GM21360 (cell line): ENCODE measurements at regions not wholly inside any gene's neighbourhood (a gene's known extent, or its start where the extent isn't known, plus 50 kb on each side); places are given as distances from the start of the nearest gene placed in this dataset.
"Not testable (repeated sequence)": the region's sequence is repeated elsewhere in the genome, so short reads cannot be mapped to it uniquely, and the experiment has no call there.

Experiments
- ATAC-seq: cut with Tn5 transposase; IDR thresholded peaks from one replicate; pipeline ENCODE4 v1.9.1; 2021; ENCODE audit warnings: mild to moderate bottlenecking, moderate library complexity; ENCODE audit not compliant: unreplicated experiment

DNA sequence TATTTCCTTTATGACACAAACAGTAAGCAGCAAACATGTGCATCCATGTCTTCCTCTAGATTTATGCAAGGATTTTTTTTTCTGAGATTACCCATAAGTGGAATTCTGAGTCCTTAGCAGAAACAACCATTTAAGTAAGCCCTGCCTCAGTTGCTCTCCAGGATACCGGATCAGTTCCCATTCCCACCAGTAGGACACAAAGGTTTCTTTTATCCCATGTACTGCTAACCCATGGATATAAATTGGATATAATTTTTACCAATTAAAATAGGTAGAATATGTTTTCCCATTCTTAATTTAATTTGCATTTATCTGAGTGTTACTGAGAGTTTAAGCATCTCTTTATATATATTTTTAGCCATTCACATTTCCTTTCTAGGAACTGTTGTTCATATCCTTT is 280.9 kb downstream of the FGFR2 start:
- ATAC-seq, result no peak

DNA sequence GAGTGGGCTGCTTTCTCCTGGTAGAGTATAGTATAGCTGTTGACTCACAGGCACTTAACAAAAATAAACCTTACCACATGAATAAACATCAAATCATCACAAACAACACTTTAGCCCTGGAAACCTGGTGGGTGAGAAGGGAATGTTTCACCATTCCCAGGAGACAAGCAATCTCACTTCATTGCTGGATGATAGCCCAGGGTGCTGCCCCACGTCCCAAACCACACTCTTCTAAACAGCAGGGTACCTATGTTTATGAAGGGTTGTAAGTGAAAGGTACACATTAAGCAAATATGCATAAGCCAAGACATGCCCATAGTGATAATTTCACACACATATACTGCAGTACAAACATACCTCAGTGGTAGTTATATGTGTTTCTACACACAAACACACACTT is 276.2 kb downstream of the FGFR2 start:
- ATAC-seq, result no peak

DNA sequence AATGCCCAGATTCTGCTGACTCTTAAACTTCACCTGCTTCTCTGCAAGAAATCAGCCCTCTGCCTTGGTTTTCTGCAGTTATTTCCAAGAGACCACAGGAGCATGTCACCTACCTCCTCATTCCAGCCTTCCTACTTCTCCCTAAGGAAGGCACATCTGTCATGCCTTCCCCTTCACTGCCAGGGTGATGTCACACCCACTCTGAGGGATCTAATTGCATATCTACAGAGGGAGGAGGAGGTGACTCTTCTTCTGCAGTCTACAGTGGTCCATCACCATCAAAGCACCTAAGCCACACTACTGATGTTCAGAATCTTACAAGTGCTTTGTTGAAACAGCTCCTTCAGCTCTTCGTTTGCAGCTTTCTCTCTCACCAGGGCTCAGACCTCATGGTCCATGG is 275.5 kb downstream of the FGFR2 start:
- ATAC-seq, result no peak

DNA sequence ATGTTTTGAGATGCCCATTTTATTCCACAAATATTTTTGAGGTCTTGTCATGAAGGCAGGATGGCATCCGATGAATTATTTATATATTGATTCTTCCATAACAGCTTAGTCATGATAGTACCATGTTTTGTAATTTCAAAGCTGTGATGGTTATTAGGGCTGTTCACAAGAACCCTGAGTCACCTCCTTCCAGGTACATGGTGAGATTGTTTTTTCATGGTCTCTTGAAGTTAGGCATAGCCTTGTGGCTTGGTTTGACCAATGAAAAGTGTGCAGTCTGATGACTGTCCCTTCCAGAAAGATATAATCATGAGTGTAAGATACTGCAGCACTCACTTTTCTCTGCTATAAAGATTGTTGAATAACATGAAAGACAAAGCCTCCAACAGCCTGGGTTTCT is 274.8 kb downstream of the FGFR2 start:
- ATAC-seq, result no peak

DNA sequence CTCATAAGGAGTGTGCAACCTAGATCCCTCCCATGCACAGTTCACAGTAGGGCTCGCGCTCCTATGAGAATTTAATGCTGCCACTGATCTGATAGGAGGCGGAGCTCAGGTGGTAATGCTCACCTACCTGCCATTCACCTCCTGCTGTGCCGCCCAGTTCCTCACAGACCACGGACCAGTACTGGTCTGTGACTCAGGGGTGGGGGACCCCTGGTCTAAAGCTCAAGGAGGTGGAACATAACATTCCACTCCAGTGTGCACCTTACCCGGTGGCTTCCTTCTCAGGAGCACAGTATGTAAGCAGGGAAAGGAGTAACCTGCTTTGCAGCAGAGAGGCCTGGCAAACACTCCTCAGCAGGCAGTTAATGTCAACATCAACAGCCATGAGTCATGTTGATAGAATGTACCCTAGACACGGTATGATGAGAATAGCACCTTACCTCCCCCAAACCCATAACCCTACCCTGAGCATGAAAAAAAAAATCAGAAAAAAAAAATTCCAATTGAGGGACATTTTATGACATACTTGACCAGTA is 273.5 kb downstream of the FGFR2 start:
- no peak for ATAC-seq

DNA sequence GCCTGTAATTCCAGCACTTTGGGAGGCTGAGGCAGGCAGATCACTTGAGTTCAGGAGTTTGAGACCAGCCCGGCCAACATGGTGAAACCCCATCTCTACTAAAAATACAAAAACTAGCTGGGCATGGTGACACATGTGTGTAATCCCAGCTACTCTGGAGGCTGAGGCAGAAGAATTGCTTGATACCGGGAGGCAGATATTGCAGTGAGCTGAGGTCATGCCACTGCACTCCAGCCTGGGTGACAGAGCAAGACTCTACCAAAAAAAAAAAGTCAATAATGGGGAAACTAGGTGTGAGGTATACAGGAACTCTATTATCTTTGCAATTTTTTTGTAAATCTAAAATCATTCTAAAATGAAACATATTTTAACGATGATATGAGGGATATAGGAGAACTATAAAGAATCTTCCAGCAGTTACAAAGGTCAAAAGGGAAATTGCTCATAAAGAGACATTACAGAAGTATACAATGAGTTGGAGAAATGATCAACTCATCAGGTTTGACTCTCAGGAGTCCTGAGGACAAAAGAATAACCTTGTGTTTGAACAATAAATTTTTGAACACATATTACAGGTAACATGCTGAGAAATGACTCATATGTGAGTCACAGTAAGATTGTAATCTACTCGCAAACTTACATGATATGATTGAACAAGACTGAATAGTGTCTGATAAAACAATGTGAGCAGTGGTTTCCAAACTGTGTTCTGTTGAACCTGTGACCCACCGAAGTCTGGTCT is 272.6 kb downstream of the FGFR2 start:
- ATAC-seq, result no peak

DNA sequence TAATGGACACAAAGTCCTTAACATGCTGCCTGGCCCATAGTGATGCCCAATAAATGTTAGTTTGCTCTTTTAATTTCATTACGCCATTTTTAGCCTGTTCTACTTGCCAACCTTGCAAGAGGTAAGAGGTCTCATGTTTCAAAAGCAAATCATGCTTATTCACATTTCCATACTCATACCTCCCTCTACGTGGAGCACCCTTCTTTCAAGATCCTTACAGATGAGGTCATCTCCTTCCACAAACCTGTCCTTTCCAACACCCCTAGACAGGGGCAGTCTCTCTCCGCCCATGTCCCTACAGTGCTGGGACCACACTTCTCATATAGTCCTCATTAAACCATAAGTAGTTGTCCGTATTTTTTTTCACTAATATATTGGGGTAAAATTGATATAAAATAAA is 271.3 kb downstream of the FGFR2 start:
- no peak for ATAC-seq

DNA sequence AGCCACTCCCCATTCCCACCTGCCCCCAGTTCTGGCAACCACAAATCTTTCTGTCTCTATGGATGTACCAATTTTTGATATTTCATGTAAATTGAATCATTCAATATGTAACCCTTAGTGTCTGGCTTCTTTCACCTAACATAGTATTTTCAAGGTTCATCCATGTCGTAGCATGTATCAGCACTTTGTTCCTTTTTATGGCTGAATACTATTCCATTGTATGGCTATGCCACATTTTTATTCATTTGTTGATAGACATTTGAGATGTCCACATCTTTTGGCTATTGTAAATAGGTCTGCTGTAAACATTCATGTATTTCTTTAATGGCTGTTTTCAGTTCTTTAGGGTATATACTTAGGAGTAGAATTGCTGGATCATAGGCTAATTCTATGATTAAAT is 270.5 kb downstream of the FGFR2 start:
- no peak for ATAC-seq

DNA sequence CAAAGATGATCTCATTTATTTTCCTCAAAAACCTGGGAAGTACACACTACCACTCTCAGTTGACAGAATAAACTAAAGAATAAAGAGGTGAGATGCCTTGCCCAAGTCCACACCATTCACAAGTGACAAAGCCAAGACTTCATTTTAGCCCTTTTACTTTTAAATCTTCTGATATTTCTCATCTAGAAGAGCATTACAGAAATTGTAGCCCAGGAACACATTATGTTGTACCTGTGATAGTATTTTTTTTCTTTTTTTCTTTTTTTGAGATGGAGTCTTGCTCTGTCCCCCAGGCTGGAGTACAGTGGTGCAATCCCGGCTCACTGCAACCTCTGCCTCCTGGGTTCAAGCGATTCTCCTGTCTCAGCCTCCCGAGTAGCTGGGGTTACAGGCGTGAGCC is 268.6 kb downstream of the FGFR2 start:
- ATAC-seq, result not testable (repeated sequence)

DNA sequence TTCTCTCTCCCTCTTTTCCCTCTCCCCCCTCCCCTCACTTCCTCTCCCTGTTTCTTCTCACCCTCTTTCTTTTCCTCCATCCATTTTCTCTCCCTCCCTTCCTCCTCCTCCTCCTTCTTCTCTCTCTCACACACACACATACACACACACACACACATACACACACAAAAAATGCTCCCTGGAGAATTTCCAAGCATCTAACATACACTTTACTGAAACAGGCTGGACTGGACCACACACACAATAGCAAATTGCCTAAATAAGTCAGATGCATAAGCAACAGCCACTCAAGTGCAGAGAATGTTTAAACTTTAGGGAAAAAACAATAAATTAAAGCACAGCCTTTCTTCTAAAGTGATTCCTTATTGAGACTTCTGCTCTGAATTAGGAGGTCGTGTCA is 267.7 kb downstream of the FGFR2 start:
- no peak for ATAC-seq

DNA sequence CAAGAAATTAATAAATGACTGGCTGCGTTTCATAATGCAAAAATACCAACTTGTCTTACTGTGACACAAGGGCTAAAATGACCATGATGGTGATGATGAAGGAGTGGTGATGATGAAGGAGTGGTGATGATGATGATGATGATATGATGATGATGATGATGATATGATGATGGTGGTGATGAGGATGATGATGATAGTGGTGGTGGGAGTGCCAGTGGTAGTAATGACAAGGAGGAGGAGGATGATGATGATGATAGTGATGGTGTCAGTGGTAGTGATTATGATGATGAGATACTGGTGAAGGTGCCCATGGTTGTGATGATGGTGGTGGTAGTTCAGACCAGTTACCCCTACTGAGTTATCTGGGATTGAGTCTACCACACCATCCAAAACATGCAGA is 265.9 kb downstream of the FGFR2 start:
- no peak for ATAC-seq

DNA sequence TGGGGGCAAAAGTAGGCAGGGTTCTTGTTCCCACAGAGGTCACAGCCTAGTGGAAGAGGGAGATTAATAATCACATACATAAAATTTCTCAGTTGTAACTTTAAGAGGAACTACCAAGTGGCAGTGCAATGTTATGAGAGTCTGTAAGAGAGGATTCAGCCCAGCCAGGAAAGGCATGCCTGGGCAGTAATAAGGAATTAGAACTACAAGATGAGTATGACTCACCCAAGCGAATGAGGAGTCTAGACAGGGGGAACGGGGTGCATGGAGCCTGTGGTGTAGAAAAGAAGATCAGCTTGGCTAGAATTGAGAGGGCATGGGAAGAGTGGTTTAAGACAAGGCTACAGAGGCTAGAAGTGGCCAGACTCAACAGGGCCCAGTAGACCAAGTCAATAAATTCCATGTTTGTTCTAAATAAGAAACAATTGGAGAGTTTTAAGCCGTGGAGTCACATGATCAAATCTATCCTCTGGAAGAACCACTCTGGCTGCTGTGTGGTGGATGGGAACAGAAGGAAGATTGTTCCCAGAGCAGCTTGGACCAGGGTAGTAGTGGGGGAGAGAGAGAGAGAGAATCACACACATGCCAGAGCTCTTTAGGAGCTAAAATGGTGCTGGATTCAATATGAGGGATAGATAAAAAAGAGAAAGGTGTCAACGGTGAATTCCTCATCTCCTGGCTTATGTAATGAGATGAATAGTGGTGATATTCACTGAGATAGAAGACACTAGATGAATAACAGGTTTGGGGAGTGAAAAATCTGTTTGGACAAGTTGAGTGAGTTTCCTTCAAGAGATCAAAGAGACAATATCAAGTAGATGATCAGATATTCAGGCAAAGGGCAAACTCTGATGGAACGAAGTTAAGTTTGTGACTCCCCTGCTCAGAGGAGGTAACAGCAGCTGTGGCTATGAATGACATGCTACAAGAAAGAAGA is 265.1 kb downstream of the FGFR2 start:
- ATAC-seq, result no peak

DNA sequence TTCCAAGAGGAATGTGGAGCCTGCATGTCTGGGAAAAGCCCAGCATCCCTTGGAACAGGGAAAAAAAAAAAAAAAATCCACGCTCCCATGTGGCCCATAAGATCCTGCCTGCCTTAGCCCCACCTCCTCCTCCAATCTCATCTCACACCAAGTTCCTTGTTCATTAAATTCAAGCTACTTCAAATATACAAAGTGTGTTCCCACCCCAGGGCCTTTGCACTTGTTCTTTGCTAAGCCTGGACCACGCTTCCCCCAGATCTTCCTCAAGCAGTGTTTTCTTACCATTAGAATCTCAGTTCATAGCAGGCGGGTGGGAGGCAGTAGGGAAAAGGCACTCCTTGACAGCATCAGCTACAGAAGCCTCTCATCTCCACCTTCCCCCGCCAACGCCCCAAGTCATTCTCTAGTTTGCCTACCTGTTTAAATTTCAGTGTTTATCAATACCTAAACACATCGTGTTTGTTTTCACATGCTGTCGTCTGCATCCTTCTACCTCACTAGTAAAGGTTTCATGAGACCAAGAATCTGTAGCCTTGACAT is 262.8 kb downstream of the FGFR2 start:
- no peak for ATAC-seq

DNA sequence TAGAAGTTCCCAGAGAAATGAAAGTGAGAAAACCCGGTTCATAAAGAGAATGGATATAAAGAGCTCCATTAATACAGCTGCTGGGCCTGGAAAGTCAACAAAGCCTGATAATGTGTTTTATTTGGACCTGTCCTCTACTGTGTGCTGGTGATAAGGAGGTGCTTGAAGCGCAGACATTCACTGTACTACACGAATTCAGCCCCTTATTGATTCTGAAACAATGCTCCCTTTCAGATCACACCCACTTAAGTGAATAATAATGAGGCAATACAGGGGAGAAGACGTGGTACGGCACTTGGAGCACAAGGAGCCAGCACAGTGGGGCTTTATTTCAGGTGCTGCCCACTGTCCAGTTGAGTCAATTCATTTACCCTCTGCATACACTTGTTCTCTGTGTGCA is 260.8 kb downstream of the FGFR2 start:
- ATAC-seq, result no peak

DNA sequence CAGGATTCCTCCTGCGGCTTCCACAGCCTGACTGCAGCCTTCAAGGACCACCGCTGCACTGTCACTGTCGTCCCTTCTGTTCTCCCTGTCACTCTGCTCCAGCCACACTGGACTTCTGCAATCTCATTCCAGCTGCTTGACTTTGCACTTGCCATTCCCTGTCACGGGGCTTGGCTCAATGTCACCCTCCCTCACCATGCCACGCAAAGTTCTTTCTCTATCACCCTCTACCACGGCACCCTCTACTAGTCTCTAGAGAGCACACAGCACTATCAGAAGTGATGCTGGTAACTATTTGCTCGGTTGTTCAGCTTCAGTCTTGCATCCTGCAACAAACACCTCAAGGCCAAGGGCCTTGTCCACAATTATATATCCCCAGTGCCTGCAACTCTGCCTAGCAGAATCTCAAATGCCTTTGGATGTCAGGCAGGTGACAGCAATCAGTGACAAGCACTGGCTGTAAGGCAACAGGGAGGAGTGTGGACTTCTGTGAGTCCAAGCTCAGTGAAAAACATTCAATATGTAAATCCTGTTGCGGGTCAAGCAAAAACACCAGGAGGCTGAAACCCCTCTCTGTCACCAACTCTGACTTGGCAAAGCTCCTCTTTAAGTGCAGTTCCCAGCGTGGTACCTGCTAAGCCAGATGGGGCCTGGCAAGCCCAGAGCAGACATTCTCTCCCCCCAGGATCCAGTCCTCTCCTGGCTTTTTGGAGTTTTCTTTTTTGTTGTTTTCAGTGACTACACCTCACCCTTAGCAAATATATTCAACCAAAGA is 259.9 kb downstream of the FGFR2 start:
- no peak for ATAC-seq

DNA sequence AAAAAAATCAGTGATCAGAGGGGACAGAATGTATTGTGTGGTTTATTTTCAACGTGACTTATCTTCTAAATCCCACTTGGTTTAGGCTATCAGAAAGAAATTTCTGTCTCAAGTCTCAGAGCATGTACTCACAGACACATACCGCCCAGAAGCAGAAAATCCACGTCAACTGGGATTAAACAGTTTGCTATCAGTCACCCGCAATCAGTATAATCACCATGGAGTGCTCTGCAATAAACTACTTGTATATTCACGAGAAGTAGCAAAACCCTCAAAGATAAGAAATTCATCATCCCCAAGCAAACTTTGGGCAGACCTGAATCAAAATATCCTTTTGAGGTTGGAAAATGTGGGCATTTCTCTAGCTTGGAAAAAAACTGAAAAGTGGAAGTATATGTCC is 259.1 kb downstream of the FGFR2 start:
- no peak for ATAC-seq

DNA sequence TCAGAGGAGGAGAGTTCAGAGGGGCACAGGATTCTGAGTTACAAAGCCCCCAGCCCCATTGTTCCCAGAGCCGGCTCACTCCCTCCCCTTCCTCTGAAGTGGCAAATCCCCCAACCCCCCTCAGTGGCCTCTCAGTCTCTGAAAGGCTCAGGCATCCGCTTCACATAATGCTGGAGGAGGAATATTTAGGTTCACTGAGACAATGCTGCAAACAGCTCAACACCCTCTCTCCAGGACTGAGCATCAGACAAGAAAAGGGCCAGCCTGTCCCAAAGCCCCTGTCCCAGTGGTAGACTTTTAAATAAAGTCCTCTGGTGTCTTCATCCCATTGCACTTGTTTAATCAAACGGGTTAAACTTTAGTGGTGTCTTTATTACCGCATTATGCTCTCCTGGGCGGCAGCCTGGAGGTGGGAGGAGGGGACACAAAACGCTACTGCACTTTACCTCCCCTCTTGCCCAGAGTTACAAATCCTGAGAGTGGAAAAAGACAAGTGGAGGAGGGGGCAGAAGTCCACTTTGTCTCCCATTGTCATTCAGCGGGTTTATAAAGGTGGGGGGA is 257.9 kb downstream of the FGFR2 start:
- no peak for ATAC-seq

DNA sequence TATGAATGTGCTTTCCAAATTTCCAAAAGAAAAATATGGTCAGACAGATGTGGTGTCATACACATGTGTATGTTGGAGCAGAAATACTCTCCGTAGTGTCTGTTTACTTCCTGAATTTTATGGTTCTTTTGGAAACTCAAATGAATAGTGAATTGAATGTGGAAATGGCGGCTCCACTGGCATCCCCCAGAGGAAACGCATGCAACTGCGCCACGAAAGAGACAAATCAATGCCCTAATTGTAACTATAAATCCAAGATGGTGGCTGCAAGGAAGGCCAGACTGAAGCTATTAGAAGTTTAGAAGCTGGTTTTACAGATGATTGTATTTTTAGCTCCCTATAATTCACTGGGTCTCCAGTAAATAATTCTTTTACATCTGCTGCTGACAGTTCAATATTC is 246.7 kb downstream of the FGFR2 start:
- ATAC-seq, result no peak

DNA sequence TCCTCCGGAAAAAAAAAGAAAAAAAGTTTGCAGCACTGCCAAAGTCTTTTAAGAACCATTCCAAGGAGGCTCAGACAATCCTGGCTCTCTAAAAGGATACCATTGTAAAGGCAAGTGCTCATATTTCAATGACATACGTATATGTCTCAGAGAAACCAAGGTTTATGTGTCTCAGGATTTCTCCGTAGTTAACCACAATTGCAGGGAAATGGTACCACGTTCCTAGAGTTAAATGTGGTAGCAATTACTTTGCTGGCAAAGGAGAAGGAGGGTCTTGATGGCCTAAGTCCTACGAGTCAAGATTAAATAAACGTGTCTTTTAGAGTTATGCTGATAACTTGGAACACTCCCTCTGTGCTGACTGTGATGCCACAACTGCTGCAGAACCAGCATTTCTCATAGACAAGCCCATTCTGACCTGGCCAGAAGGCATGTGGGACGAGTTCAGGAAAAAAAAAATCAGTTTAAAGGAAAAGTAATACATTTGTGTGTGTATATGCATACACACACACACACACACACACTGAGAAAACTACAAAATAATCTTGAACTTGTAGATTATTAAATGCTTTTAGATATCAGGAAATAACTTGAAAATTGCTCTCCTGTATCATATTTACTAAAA is 245.9 kb downstream of the FGFR2 start:
- no peak for ATAC-seq

DNA sequence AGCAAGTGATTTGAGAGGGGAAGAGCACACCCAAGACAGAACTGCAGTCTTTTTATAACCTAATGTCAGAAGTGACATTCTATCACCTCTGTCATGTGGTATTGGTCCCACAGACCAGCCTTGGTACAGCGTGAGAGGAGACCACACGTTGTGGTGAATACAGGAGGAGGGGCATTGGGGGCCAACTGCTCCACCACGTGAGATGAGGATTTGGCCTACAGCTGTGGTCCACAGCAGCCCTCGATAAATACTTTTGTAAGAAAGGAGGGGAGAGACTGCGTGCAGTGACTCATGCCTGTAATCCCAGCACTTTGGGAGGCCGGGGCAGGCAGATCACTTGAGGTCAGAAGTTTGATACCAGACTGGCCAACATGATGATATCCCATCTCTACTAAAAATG is 243.1 kb downstream of the FGFR2 start:
- no peak for ATAC-seq
